Prostate gland (tissue), 2 donors: ENCODE measurements at regions not wholly inside any gene's neighbourhood (a gene's known extent, or its start where the extent isn't known, plus 50 kb on each side); places are given as distances from the start of the nearest gene placed in this dataset.

Experiments used
- DNase-seq: peaks from one replicate; pipeline ENCODE4 v3.0.0-alpha.2; 2019; ENCODE audit warnings: low spot score
- H3K27ac ChIP-seq, 2 donors: fragments of 200-600 bp; sonication (generic); 2 replicates each; pipeline ENCODE4 v1.5.1; 2017 to 2019
- H3K27me3 ChIP-seq: fragments of 200-600 bp; sonication (generic); replicated peaks from 2 replicates; pipeline ENCODE4 v1.5.1; 2019; ENCODE audit not compliant: insufficient read depth
- H3K36me3 ChIP-seq, 2 donors: fragments of 200-600 bp; sonication (generic); 1 replicate in 1 of 2; 2 replicates in 1 of 2; pipeline versions ENCODE4 v1.5.1 to v1.8.1; 2017 to 2019
- H3K4me1 ChIP-seq: fragments of 200-600 bp; sonication (generic); replicated peaks from 2 replicates; pipeline ENCODE4 v1.5.1; 2019
- H3K4me3 ChIP-seq, 2 donors: fragments of 200-600 bp; sonication (generic); 2 replicates each; pipeline ENCODE4 v1.5.1; 2017 to 2019
- H3K9me3 ChIP-seq: fragments of 200-600 bp; sonication (generic); 2 replicates; pipeline ENCODE4 v1.5.1; 2017
- CTCF ChIP-seq, 4 experiments: fragments of 200-600 bp in 2 of 4; fragments of 450-650 bp in 2 of 4; sonication (generic) in 2 of 4; IDR thresholded peaks; 1 replicate in 3 of 4; 2 replicates in 1 of 4; pipeline ENCODE4 v1.5.1; 2016 to 2019; ENCODE audit warnings: antibody characterized with exemption in 4 of 4, mild to moderate bottlenecking in 2 of 4, moderate library complexity in 2 of 4
- POLR2A ChIP-seq: fragments of 450-650 bp; IDR thresholded peaks from one replicate; pipeline ENCODE4 v1.6.1; 2016; ENCODE audit warnings: antibody characterized with exemption, mild to moderate bottlenecking
- POLR2AphosphoS5 ChIP-seq: sonication (generic); formaldehyde crosslinking; IDR thresholded peaks from one replicate; pipeline ENCODE4 v1.6.1; 2017; ENCODE audit warnings: antibody characterized with exemption
- WGBS: methylation state at CpG from one replicate; pipeline ENCODE4 v1.1.5; 2018; 5-methylcytosine and 5-hydroxymethylcytosine counted together
- intact Hi-C: fragments of 100-400 bp; cut with DNase I; formaldehyde crosslinking; loops from one replicate; pipeline ENCODE4 v1.14.2; 2022

GRCh38 chr9:113707953-113708695, 168.0 kb upstream of the ZNF618 start:
- WGBS: 92% methylated on average over 8 of the region's 8 CpGs
- Histone ChIP-seq H3K27ac (no peak overlapping the region), H3K4me1 (no peaks in the 10 kb centered on the region), H3K9me3 (no peaks in the 10 kb centered on the region), H3K36me3 (no peaks in the 10 kb centered on the region), H3K4me3 (no peak overlapping the region), H3K27me3 (no peaks in the 10 kb centered on the region)
- intact Hi-C loops: no loop called here
- DNase-seq: no peak
- no peak for TF ChIP-seq CTCF (IDR thresholded peaks at IDR 0.05)

DNA sequence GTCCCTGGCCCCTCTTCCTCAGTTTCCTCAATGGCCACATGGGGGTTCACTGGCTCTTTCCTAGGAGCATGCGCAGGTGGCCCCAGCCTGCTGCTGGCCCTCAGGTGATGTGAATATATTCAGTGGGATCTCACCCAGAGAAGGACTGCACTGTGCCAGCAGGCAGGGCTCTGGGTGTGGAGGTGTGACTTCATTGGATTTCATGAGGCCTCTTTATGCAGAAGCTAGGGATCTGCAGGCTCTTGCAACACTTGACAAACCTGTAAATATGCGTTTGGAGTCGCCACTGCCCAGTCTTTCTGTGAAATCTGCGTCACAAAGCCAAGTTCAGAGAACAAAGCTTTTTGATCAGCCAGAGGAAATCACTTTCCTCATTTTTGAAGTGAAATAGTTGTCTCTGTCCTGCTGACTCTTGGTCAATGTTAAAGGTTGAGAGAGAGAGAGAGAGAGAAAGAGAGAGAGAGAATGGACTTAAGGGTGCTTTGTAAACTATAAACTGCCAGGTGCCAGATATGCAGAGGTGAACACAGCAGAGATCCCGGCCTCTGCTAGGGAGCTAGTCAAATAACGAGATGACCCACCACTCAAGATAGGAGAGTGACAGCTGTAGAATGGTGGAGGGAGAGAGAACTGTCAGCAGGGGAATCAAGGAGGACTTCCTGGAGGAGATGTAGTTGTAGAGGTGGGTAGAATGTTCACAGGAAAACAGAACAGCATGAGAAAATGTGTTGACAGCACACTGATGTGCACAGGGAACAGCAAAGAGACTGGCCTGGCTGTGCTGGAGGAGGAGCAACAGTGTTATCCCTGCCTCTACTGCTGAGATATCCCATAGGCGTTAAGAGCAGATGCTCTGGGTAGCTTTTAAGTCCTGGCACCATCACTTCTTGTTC, 167.0 kb upstream of the ZNF618 start:
- peak; percentile 26 for TF ChIP-seq POLR2AphosphoS5
- TF ChIP-seq POLR2A: no peak
- no peak for TF ChIP-seq CTCF (IDR thresholded peaks at IDR 0.05)
- Histone ChIP-seq H3K36me3 (no peaks in the 10 kb centered on the region), H3K4me3 (no peak overlapping the region), H3K4me1 (no peaks in the 10 kb centered on the region), H3K27ac (no peak overlapping the region), H3K9me3 (no peaks in the 10 kb centered on the region), H3K27me3 (no peaks in the 10 kb centered on the region)
- DNase-seq: peak; percentile 9
- intact Hi-C loops: no loop called here
- 69% methylated on average over 7 of the region's 7 CpGs for WGBS

GRCh38 chr9:113709721-113710120, 166.4 kb upstream of the ZNF618 start:
- no peak for TF ChIP-seq CTCF (IDR thresholded peaks at IDR 0.05)
- TF ChIP-seq POLR2AphosphoS5: no peak
- TF ChIP-seq POLR2A: no peak
- WGBS: 91% methylated on average over 6 of the region's 6 CpGs
- no peaks in the 10 kb centered on the region for H3K9me3 ChIP-seq
- H3K4me1 ChIP-seq: no peaks in the 10 kb centered on the region
- no peaks in the 10 kb centered on the region for H3K36me3 ChIP-seq
- H3K4me3 ChIP-seq: no peak overlapping the region
- no peak for DNase-seq
- no peak overlapping the region for H3K27ac ChIP-seq
- H3K27me3 ChIP-seq: no peaks in the 10 kb centered on the region
- intact Hi-C loops: no loop called here

DNA sequence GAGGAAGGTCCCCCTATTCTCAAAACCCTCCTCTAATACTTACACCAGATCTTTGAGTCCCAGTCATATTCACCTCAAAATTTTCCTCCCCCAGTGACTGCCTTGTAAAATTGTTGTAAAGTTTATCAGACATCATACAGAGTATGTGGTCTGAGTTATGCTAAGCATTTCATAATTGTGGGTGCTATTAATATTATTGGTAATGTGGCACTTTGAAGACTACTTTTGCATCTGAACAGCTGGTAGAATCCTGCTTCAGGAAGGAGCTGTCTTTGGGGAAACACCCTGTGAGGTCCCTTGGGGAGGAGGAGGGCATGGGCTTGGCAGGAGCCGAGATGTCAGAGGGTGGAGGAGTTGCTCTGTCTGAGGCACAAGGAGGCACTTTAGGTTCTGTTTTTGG, 164.9 kb upstream of the ZNF618 start:
- DNase-seq: no peak
- Histone ChIP-seq H3K27ac (no peak overlapping the region), H3K4me1 (no peaks in the 10 kb centered on the region), H3K9me3 (no peaks in the 10 kb centered on the region), H3K4me3 (no peak overlapping the region), H3K27me3 (no peaks in the 10 kb centered on the region), H3K36me3 (no peaks in the 10 kb centered on the region)
- TF ChIP-seq POLR2A (no peak), CTCF (IDR thresholded peaks at IDR 0.05) (no peak), POLR2AphosphoS5 (no peak)
- WGBS: 46% methylated on average over 1 of the region's 1 CpG
- intact Hi-C loops: no loop called here
